Lower leg skin (tissue), 4 donors: ENCODE measurements at regions not wholly inside any gene's neighbourhood (a gene's known extent, or its start where the extent isn't known, plus 50 kb on each side); places are given as distances from the start of the nearest gene placed in this dataset.
A peak's percentile ranks its signal among the peaks of the same experiment; 100 is the strongest.

ENCODE experiments used
- DNase-seq, 2 donors: peaks; one replicate each; pipeline ENCODE4 v3.0.0-alpha.2; 2019; ENCODE audit warnings: low spot score in 2 of 2
- H3K4me3 ChIP-seq: fragments of 200-600 bp; sonication (generic); 2 replicates; pipeline ENCODE4 v1.5.1; 2017; ENCODE audit warnings: mild to moderate bottlenecking, low read depth; ENCODE audit not compliant: poor library complexity, severe bottlenecking
- CTCF ChIP-seq, 3 donors: fragments of 450-650 bp; IDR thresholded peaks; one replicate each; pipeline ENCODE4 v1.5.1; 2016; ENCODE audit warnings: antibody characterized with exemption in 3 of 3, mild to moderate bottlenecking in 3 of 3, moderate library complexity in 2 of 3
- POLR2A ChIP-seq, 2 donors: fragments of 450-650 bp; IDR thresholded peaks; one replicate each; pipeline ENCODE4 v1.6.1; 2016 to 2017; ENCODE audit warnings: antibody characterized with exemption in 2 of 2, mild to moderate bottlenecking in 1 of 2, moderate library complexity in 1 of 2
- WGBS, 2 donors: methylation state at CpG; one replicate each; pipeline ENCODE4 v1.1.5; 2018; 5-methylcytosine and 5-hydroxymethylcytosine counted together
- intact Hi-C: fragments of 100-400 bp; cut with DNase I; formaldehyde crosslinking; loops from one replicate; pipeline ENCODE4 v1.15.0; 2023; ENCODE audit warnings: low total_unique reads

- 77 to 80% methylated on average over 5 of the region's 5 CpGs for WGBS, 2 donors
- intact Hi-C loops = no loop called here
- no peak overlapping the region for H3K4me3 ChIP-seq
- TF ChIP-seq POLR2A (IDR thresholded peaks at IDR 0.05) (no peak), CTCF (IDR thresholded peaks at IDR 0.05) (no peak)
- DNase-seq = peak in 1 of 2 donors; percentile 46
These were observed 65.1 kb downstream of the SLC4A3 start for GRCh38 chr2:219692521-219692920.

- H3K4me3 ChIP-seq = no peak overlapping the region
- TF ChIP-seq CTCF (IDR thresholded peaks at IDR 0.05) = no peak
- WGBS, 2 donors = 52 to 60% methylated on average over 3 of the region's 3 CpGs
- DNase-seq = peak in 1 of 2 donors; percentile 3
- intact Hi-C loops = no loop called here
These were observed 67.8 kb downstream of the SLC4A3 start for GRCh38 chr2:219695145-219695709.

GRCh38 chr2:219697811-219698747 lies 70.6 kb downstream of the SLC4A3 start:
- 60 to 61% methylated on average over 12 of the region's 12 CpGs for WGBS, 2 donors
- peak in 1 of 2 donors; percentile 20 for DNase-seq
- H3K4me3 ChIP-seq = no peak overlapping the region
- TF ChIP-seq CTCF (IDR thresholded peaks at IDR 0.05) (no peak), POLR2A (IDR thresholded peaks at IDR 0.05) (no peak)
- intact Hi-C loops = no loop called here

GRCh38 chr2:219698748-219699439 lies 71.5 kb downstream of the SLC4A3 start:
- TF ChIP-seq POLR2A (IDR thresholded peaks at IDR 0.05) (no peak), CTCF (IDR thresholded peaks at IDR 0.05) (no peak)
- peak in 1 of 2 donors; percentile 6 for DNase-seq
- 50 to 52% methylated on average over 15 of the region's 15 CpGs for WGBS, 2 donors
- no peak overlapping the region for H3K4me3 ChIP-seq
- intact Hi-C loops = no loop called here

- 86 to 94% methylated on average over 8 of the region's 8 CpGs for WGBS, 2 donors
- H3K4me3 ChIP-seq = no peak overlapping the region
- no peak for DNase-seq
- TF ChIP-seq POLR2A (IDR thresholded peaks at IDR 0.05) (no peak), CTCF (IDR thresholded peaks at IDR 0.05) (no peak)
- intact Hi-C loops = no loop called here
These were observed 72.0 kb downstream of the SLC4A3 start for GRCh38 chr2:219699440-219699821.
